ENCODE measurements at regions not wholly inside any gene's neighbourhood (a gene's known extent, or its start where the extent isn't known, plus 50 kb on each side); places are given as distances from the start of the nearest gene placed in this dataset.

- Histone ChIP-seq H3K79me1 (ENCODE audit: low read depth, low read length) (no peaks in the 10 kb centered on the region), H2AFZ (ENCODE audit: low read length) (no peak overlapping the region), H3K4ac (ENCODE audit: low read length) (no peak overlapping the region), H2BK12ac (ENCODE audit: low read length) (no peak overlapping the region), H3K4me2 (ENCODE audit: insufficient read depth, low read length, poor library complexity, severe bottlenecking) (no peak overlapping the region), H4K91ac (ENCODE audit: low read depth, low read length, poor library complexity) (no peak overlapping the region), H3K23ac (ENCODE audit: low read depth, low read length, poor library complexity) (no peak overlapping the region), H3K9me3 (replicated peaks in 1 of 2; ENCODE audit: control insufficient read depth in 2 of 2, insufficient read depth in 1 of 2, low read depth in 1 of 2, low read length in 2 of 2) (no peaks in the 10 kb centered on the region), H2BK120ac (ENCODE audit: low read depth, low read length) (no peak overlapping the region), H3K9ac (ENCODE audit: low read depth, low read length, poor library complexity) (no peak overlapping the region), H3K4me3 (ENCODE audit: low read length in 2 of 2) (no peak overlapping the region), H2BK5ac (ENCODE audit: low read length) (no peak overlapping the region), H3K14ac (ENCODE audit: low read length) (no peak overlapping the region), H4K8ac (ENCODE audit: low read depth, low read length) (no peak overlapping the region), H2AK5ac (ENCODE audit: low read depth, low read length) (no peak overlapping the region), H3K27ac (replicated peaks; ENCODE audit: low read length) (no peak overlapping the region), H3K27me3 (ENCODE audit: control insufficient read depth in 3 of 3, insufficient read depth in 3 of 3, low read depth in 1 of 3, low read length in 3 of 3) (no peaks in the 10 kb centered on the region), H2BK15ac (ENCODE audit: low read length) (no peak overlapping the region), H3K36me3 (replicated peaks in 1 of 2; ENCODE audit: control insufficient read depth in 2 of 2, insufficient read depth in 2 of 2, low read length in 2 of 2) (no peaks in the 10 kb centered on the region), H3K4me1 (ENCODE audit: control insufficient read depth in 2 of 2, insufficient read depth in 1 of 2, low read depth in 1 of 2, low read length in 2 of 2) (no peaks in the 10 kb centered on the region), H3K18ac (ENCODE audit: low read length) (no peak overlapping the region)
- no peak for DNase-seq (ENCODE audit: low spot score)
- WGBS, 2 donors (ENCODE audit: extremely low coverage in 2 of 2, insufficient read length in 2 of 2, insufficient replicate concordance in 1 of 2) = no CpG with 5 or more reads among the region's 3 CpGs
Measured at GRCh38 chr5:87115839-87116364, 151.8 kb upstream of the RASA1 start.

GRCh38 chr5:87116825-87117512 is 150.7 kb upstream of the RASA1 start:
- Histone ChIP-seq H3K14ac (ENCODE audit: low read length) (no peak overlapping the region), H2BK12ac (ENCODE audit: low read length) (no peak overlapping the region)
- no CpG with 5 or more reads among the region's 2 CpGs for WGBS, 2 donors (ENCODE audit: extremely low coverage in 2 of 2, insufficient read length in 2 of 2, insufficient replicate concordance in 1 of 2)

GRCh38 chr5:87119588-87119987 is 148.1 kb upstream of the RASA1 start:
- Histone ChIP-seq H2BK5ac (ENCODE audit: low read length) (no peak overlapping the region), H4K8ac (ENCODE audit: low read depth, low read length) (no peak overlapping the region), H3K27me3 (ENCODE audit: control insufficient read depth in 3 of 3, insufficient read depth in 3 of 3, low read depth in 1 of 3, low read length in 3 of 3) (no peaks in the 10 kb centered on the region), H3K27ac (replicated peaks; ENCODE audit: low read length) (no peak overlapping the region), H2BK120ac (ENCODE audit: low read depth, low read length) (no peak overlapping the region), H3K9me3 (replicated peaks in 1 of 2; ENCODE audit: control insufficient read depth in 2 of 2, insufficient read depth in 1 of 2, low read depth in 1 of 2, low read length in 2 of 2) (no peaks in the 10 kb centered on the region), H4K91ac (ENCODE audit: low read depth, low read length, poor library complexity) (no peak overlapping the region), H2AK5ac (ENCODE audit: low read depth, low read length) (no peak overlapping the region), H3K4me1 (ENCODE audit: control insufficient read depth in 2 of 2, insufficient read depth in 1 of 2, low read depth in 1 of 2, low read length in 2 of 2) (no peaks in the 10 kb centered on the region), H3K18ac (ENCODE audit: low read length) (no peak overlapping the region), H3K23ac (ENCODE audit: low read depth, low read length, poor library complexity) (no peak overlapping the region), H3K36me3 (replicated peaks in 1 of 2; ENCODE audit: control insufficient read depth in 2 of 2, insufficient read depth in 2 of 2, low read length in 2 of 2) (no peaks in the 10 kb centered on the region), H3K14ac (ENCODE audit: low read length) (no peak overlapping the region), H3K4me2 (ENCODE audit: insufficient read depth, low read length, poor library complexity, severe bottlenecking) (no peak overlapping the region), H2BK12ac (ENCODE audit: low read length) (no peak overlapping the region), H3K4ac (ENCODE audit: low read length) (no peak overlapping the region), H3K9ac (ENCODE audit: low read depth, low read length, poor library complexity) (no peak overlapping the region), H2AFZ (ENCODE audit: low read length) (no peak overlapping the region), H3K79me1 (ENCODE audit: low read depth, low read length) (no peaks in the 10 kb centered on the region), H3K4me3 (ENCODE audit: low read length in 2 of 2) (no peak overlapping the region), H2BK15ac (ENCODE audit: low read length) (no peak overlapping the region)
- DNase-seq (ENCODE audit: low spot score) = no peak
- WGBS, 2 donors (ENCODE audit: extremely low coverage in 2 of 2, insufficient read length in 2 of 2, insufficient replicate concordance in 1 of 2) = no CpG with 5 or more reads among the region's 3 CpGs

More at GRCh38 chr5:87116825-87117512, 150.7 kb upstream of the RASA1 start:
- Histone ChIP-seq H3K4me2 (ENCODE audit: insufficient read depth, low read length, poor library complexity, severe bottlenecking) (no peak overlapping the region), H2BK15ac (ENCODE audit: low read length) (no peak overlapping the region), H3K4ac (ENCODE audit: low read length) (no peak overlapping the region), H2BK5ac (ENCODE audit: low read length) (no peak overlapping the region), H3K9me3 (replicated peaks in 1 of 2; ENCODE audit: control insufficient read depth in 2 of 2, insufficient read depth in 1 of 2, low read depth in 1 of 2, low read length in 2 of 2) (no peaks in the 10 kb centered on the region), H2AK5ac (ENCODE audit: low read depth, low read length) (no peak overlapping the region), H3K4me1 (ENCODE audit: control insufficient read depth in 2 of 2, insufficient read depth in 1 of 2, low read depth in 1 of 2, low read length in 2 of 2) (no peaks in the 10 kb centered on the region), H2AFZ (ENCODE audit: low read length) (no peak overlapping the region), H3K4me3 (ENCODE audit: low read length in 2 of 2) (no peak overlapping the region), H2BK120ac (ENCODE audit: low read depth, low read length) (no peak overlapping the region), H4K8ac (ENCODE audit: low read depth, low read length) (no peak overlapping the region), H3K79me1 (ENCODE audit: low read depth, low read length) (no peaks in the 10 kb centered on the region), H3K36me3 (replicated peaks in 1 of 2; ENCODE audit: control insufficient read depth in 2 of 2, insufficient read depth in 2 of 2, low read length in 2 of 2) (no peaks in the 10 kb centered on the region), H3K27ac (replicated peaks; ENCODE audit: low read length) (no peak overlapping the region), H3K27me3 (ENCODE audit: control insufficient read depth in 3 of 3, insufficient read depth in 3 of 3, low read depth in 1 of 3, low read length in 3 of 3) (no peaks in the 10 kb centered on the region), H3K18ac (ENCODE audit: low read length) (no peak overlapping the region), H3K23ac (ENCODE audit: low read depth, low read length, poor library complexity) (no peak overlapping the region), H3K9ac (ENCODE audit: low read depth, low read length, poor library complexity) (no peak overlapping the region), H4K91ac (ENCODE audit: low read depth, low read length, poor library complexity) (no peak overlapping the region)
- no peak for DNase-seq (ENCODE audit: low spot score)

GRCh38 chr5:87120518-87121303 is 147.0 kb upstream of the RASA1 start:
- Histone ChIP-seq H2BK12ac (ENCODE audit: low read length) (no peak overlapping the region), H3K4me2 (ENCODE audit: insufficient read depth, low read length, poor library complexity, severe bottlenecking) (no peak overlapping the region), H2BK15ac (ENCODE audit: low read length) (no peak overlapping the region), H3K79me1 (ENCODE audit: low read depth, low read length) (no peaks in the 10 kb centered on the region), H3K9me3 (replicated peaks in 1 of 2; ENCODE audit: control insufficient read depth in 2 of 2, insufficient read depth in 1 of 2, low read depth in 1 of 2, low read length in 2 of 2) (no peaks in the 10 kb centered on the region), H3K27ac (replicated peaks; ENCODE audit: low read length) (no peak overlapping the region), H3K27me3 (ENCODE audit: control insufficient read depth in 3 of 3, insufficient read depth in 3 of 3, low read depth in 1 of 3, low read length in 3 of 3) (no peaks in the 10 kb centered on the region), H3K4ac (ENCODE audit: low read length) (no peak overlapping the region), H2BK120ac (ENCODE audit: low read depth, low read length) (no peak overlapping the region), H3K4me3 (ENCODE audit: low read length in 2 of 2) (no peak overlapping the region), H2BK5ac (ENCODE audit: low read length) (no peak overlapping the region), H3K4me1 (ENCODE audit: control insufficient read depth in 2 of 2, insufficient read depth in 1 of 2, low read depth in 1 of 2, low read length in 2 of 2) (no peaks in the 10 kb centered on the region), H3K23ac (ENCODE audit: low read depth, low read length, poor library complexity) (no peak overlapping the region), H2AK5ac (ENCODE audit: low read depth, low read length) (no peak overlapping the region), H3K14ac (ENCODE audit: low read length) (no peak overlapping the region), H3K36me3 (replicated peaks in 1 of 2; ENCODE audit: control insufficient read depth in 2 of 2, insufficient read depth in 2 of 2, low read length in 2 of 2) (no peaks in the 10 kb centered on the region), H3K18ac (ENCODE audit: low read length) (no peak overlapping the region), H3K9ac (ENCODE audit: low read depth, low read length, poor library complexity) (no peak overlapping the region), H4K8ac (ENCODE audit: low read depth, low read length) (no peak overlapping the region), H2AFZ (ENCODE audit: low read length) (no peak overlapping the region), H4K91ac (ENCODE audit: low read depth, low read length, poor library complexity) (no peak overlapping the region)
- no CpG with 5 or more reads among the region's 2 CpGs for WGBS, 2 donors (ENCODE audit: extremely low coverage in 2 of 2, insufficient read length in 2 of 2, insufficient replicate concordance in 1 of 2)
- DNase-seq (ENCODE audit: low spot score) = no peak
